Omental fat pad (tissue), 3 donors: ENCODE measurements at regions not wholly inside any gene's neighbourhood (a gene's known extent, or its start where the extent isn't known, plus 50 kb on each side); places are given as distances from the start of the nearest gene placed in this dataset.

ENCODE experiments used
- ATAC-seq: fragments of 150-250 bp; one replicate; pipeline ENCODE4 v1.9.1; 2016; ENCODE audit warnings: mild to moderate bottlenecking, moderate library complexity; ENCODE audit not compliant: low FRiP score
- DNase-seq: peaks from one replicate; pipeline ENCODE4 v3.0.0-alpha.2; 2019; ENCODE audit warnings: low spot score
- TF ChIP-seq, protein P1 (sequence below), 3 donors: fragments of 450-650 bp; IDR thresholded peaks; one replicate each; pipeline ENCODE4 v1.5.1; 2016 to 2017; ENCODE audit warnings: antibody characterized with exemption in 3 of 3, mild to moderate bottlenecking in 3 of 3, moderate library complexity in 2 of 3

GRCh38 chr4:153153339-153153871 lies 50.8 kb upstream of the TRIM2 start:
- peak; percentile 73 for ATAC-seq
- TF ChIP-seq, protein P1, sequence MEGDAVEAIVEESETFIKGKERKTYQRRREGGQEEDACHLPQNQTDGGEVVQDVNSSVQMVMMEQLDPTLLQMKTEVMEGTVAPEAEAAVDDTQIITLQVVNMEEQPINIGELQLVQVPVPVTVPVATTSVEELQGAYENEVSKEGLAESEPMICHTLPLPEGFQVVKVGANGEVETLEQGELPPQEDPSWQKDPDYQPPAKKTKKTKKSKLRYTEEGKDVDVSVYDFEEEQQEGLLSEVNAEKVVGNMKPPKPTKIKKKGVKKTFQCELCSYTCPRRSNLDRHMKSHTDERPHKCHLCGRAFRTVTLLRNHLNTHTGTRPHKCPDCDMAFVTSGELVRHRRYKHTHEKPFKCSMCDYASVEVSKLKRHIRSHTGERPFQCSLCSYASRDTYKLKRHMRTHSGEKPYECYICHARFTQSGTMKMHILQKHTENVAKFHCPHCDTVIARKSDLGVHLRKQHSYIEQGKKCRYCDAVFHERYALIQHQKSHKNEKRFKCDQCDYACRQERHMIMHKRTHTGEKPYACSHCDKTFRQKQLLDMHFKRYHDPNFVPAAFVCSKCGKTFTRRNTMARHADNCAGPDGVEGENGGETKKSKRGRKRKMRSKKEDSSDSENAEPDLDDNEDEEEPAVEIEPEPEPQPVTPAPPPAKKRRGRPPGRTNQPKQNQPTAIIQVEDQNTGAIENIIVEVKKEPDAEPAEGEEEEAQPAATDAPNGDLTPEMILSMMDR (IDR thresholded peaks at IDR 0.05) = no peak
- no peak for DNase-seq

DNA sequence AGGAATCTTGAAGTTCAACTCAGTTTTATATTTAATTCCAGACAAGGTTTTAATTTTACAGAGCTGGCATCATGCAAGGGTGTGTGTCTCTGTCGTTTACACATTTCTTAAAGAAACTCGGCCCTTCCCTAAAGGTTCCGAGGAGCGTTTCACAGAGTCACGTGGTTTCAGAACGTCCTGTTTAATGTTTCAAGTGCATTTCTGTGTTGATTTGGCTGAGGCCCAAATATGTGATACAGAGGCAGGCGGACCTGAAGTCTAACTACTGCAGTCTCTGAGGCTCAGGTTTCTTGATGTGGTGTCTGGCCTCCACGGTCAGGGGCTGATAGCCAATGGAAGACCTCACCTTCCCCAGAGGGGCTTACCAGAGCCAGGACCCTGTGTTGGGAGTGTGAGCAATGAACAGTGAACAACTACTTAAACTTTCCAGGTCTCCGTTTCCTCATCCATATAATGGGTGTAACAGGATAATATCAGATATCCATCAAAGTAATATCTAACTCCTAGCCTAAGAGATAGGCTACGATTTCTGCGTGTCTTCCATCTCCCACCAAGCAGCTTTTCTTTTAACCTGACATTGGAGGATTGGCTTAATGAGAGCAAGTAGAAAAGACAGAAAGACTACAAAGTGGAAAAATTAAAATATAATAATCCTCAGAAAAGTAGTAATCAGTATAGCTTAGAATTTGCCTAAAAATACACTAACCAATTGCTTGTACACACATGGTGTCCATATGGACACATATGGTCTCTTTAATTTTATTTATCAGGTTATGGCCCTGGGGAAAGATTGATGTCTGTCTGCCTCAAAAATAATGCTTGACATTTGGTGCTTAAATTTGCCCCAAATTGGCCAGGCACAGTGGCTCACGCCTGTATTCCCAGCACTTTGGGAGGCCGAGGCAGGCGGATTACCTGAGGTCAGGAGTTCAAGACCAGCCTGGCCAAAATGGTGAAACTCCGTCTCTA lies 50.0 kb upstream of the TRIM2 start:
- no peak for DNase-seq
- TF ChIP-seq, protein P1 (IDR thresholded peaks at IDR 0.05) = no peak
- ATAC-seq = no peak
